NCI-H2107 treated with DMSO at 0.1 percent for 48 hours (cell line): ENCODE measurements at regions not wholly inside any gene's neighbourhood (a gene's known extent, or its start where the extent isn't known, plus 50 kb on each side); places are given as distances from the start of the nearest gene placed in this dataset.

ENCODE experiments used
- DNase-seq: peaks from one replicate; lab custom pipeline; 2025; ENCODE audit not compliant: unreplicated experiment; lab: John Stamatoyannopoulos, UW

DNA sequence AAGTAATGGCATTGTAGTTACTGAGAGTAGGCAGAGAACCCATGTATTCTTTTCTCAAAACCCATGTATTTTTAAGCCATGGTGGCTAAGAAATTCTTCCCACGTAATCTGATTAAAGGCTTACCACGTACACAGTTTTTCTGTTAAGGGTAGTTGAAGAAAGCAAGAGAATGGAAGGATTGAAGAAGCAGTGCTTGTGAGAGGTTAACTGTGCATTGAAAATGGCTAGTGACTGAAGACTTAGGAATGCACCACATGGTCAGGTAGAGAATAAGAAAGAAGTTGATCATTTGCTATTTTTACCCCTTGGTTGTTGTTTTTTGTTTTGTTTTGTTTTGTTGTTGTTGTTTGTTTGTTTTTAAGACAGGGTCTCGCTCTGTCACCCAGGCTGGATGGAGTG, 178.9 kb upstream of the SNX7 start:
- no peak for DNase-seq

DNA sequence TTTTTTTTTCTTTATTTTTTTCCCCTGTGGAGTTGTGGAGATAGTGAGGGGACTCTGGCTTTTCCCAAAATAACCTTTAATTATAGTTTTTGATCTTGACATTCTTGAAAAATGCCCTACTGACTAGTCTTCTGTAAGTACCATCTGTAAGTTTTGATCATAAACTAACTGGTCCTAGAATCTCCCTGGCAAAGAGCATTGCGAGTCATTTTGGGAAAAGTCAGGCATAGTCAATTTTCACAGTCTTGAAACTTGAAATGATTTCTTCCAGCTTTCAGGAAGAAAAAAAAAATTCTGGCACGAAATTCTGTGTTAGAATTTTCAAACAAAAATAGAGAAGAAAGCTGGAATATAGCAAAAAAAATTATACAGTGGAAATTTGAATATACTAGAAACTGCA, 181.2 kb upstream of the SNX7 start:
- no peak for DNase-seq

DNA sequence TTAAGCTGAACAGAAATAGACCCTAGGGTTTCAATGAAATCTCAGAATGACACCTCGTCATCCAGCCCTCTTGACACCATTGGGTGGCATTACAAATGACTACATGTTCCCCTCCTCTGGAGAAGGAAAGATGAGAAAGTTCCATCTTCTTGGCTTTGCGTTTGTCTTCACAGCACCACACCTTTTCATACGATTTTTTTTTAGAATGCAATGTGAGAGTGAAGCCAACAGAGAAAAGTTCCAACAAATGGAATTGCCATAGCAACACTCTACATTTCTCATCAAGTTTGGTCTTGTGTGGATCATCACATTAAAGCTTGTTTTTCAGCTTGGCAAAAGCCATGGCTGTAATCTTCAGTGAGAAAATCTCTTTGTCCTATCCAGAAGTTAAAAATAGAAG, 183.4 kb upstream of the SNX7 start:
- no peak for DNase-seq

DNA sequence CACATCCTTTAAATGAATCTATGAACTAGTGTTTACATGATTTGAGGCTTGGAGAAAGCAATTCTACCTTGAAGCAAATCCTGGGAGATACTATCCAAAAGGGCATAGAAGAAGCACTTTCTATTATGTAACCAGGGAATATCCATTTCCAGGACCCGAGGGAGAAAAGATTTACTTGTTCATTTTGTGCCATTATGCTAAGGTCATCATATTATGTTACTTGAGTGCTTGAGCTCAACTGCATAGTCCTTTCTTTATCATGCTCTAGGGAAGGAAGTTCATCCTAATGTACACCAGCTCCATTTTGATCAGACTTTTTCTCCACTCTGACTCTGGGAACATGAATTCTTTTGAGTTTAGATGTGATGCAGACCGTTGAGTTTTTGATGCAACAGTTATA, 188.6 kb upstream of the SNX7 start:
- DNase-seq: no peak

DNA sequence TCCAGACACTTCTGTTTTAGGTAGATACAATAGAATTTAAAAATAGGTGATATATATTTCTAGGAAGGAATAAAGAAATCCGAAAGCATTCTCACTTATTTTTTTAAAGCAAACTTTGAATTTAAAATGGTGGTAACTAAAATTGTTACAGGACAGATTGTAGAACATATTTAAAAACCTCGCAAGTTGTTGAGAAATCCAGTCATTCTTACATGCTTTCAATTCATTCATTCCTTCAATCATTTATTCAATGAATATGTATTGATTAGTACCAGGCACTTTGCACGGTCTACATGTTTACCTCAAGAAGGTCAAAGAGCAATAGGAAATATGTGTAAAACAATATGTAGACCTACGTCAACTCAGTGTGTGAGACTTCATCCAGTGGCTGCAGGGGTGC, 189.9 kb upstream of the SNX7 start:
- DNase-seq: no peak

DNA sequence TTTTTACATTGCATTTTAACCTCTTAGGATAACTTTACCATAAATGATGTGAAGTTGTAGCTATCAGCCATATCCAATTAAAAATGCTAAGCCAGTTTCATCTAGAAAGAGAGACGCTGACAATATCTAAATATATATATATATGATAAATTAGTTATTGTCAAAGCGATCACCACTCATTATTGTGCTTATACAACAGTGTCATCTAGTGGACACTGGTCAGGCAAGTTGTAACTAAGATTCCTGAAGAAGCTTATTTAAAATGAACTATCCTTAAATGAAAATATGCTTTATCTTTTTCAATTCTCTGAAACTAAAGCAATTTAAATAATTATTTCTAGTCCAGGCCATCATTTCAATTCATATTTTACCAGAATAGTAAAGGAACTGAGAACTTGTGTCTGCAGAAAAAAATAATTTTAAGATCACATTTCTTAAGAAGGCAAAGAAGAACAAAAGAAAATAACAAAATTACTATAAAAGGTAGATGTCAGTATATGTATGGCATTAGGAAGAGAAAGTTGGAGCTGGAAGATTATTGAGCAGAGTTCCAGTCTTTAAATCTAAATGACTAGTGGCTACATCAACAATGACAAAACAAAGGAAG, 193.3 kb upstream of the SNX7 start:
- peak; percentile 43 for DNase-seq

DNA sequence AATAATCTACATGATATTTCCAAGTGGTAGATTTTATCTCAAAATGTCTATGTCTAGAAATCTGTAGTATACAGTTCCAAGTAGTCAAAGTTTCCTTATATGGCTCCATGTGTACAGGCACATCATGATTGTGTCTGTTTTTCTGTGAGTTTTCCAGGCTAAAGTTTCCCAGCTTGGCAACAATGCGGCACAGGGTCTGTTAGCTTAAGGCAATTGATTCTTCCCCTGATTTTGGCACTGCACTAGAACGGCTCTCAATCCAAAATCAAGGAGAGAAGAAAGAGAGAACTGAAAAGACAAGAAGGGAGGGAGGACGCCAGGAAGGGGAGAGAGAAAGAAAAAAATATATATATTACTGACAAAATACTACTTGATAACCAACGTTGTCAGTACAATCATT, 193.9 kb upstream of the SNX7 start:
- no peak for DNase-seq

DNA sequence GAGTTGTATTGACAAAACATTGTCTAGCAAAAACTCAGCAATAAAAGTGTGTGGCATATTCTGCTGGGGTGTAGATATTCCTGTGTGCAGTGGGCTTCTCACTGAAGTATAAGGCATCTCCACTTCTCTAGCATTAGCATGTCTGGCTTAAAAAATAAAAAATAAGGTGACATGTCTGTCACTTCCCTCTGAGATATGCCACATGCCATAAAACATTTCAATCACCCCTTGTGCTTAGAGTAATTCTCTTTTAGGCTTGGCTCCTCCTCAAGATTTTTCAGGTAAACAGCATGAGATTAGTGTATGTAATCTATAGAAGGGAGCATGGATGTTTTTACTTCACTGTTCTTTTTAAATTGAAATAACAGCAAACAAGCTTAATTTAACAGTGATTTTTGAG, 194.4 kb upstream of the SNX7 start:
- no peak for DNase-seq

DNA sequence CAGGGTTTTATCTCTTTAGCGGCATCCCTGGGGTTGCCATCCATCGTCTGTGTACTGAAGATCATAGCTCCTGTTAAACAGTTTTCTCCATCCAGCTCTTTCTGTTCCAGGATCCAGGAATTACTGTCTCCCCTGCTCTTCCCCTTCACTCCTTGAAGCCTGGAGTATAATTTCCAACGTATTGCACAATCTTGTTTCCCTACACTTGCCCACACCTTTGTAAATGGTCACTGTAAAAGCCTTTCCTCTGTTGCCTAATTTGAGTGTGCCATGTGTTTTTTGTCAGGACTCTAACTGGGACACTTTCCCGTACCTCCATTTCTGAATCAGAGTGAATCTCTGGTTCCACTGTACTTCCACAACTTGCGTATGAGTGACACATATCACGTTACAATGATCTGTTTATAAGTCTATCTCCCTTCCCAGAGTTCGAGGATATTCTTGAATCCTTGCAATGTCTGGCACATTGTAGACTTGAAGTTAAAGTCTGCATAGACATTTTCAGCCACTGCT, 199.6 kb upstream of the SNX7 start:
- no peak for DNase-seq

DNA sequence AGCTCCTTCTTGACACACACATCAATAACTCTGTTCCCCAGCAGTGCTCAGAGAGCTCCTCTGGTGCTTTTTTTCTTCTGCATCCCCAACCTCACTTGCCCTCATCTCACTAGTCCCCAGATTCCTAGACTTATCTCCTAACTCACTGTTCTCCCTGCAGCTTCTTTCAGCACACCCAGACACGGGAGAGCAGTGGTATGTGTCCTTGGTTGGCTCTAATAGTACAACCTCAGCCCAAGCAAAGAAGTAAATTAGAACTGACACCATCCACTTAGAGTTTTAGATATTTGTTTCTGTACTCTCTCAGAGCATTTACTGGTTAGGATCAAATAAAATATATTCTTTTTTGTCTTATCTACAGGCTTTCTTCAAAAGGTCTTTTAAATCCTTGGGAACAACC, 201.4 kb upstream of the SNX7 start:
- no peak for DNase-seq

DNA sequence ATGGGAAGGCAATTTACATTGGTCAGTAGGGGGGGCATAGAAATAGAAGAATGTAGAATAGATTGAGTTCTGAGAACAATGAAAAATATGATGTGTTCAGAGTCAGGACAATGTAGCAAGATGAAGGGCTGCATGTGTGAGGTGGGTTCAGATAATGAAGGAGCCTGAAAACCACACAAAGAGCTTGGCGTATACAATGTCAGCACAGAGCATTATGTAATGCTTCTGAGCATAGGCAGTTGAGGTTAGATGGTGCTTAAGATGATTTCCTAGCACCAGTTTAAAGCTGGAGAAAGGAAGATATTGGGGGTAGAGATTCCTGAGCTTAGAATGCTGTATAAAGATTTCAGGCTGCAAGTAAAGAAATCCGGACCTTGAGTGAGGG, 202.0 kb upstream of the SNX7 start:
- no peak for DNase-seq

DNA sequence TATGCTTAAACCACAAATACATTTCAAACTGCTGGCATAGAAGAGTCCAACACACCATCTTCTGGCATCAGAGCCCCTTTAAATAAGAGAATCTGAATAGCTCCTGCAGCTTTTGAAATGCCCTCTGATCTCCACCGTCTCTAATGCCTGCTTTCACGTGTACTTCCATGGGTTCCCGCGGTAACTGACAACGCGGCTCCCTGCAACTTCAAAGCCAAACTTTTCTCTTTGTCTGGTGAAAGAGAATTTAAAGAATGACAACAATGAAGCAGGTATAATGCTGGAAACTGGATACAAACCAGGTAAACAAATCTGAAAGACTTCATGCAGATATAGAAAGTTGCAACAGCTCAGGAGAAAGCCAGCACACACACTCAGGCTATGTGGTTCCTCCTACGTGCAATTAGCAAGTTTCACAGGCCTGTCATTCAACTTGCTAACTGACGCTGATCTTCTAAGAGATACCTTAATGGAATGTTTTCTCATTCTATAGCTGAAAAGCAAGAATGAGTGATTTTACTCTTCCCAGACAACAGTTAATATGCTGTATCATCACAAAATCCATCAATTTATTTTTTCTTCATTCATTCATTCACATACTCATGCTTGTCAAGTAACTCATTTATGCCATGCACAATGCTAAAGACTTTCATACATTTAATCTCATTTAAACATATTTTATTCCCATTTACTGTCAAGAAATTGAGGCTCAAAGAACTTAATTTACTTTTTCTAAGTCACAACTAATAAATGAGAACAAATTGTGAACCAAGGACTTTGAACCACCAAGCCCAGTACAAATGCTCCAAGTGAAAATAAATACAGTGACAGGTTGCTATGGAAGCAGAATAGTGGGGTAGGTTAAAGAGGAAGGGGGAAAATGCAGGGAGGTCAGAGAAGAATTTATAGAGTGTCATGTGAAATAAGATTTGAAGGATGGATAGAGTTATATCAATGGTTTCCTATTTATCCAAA, 202.7 kb upstream of the SNX7 start:
- DNase-seq: no peak

DNA sequence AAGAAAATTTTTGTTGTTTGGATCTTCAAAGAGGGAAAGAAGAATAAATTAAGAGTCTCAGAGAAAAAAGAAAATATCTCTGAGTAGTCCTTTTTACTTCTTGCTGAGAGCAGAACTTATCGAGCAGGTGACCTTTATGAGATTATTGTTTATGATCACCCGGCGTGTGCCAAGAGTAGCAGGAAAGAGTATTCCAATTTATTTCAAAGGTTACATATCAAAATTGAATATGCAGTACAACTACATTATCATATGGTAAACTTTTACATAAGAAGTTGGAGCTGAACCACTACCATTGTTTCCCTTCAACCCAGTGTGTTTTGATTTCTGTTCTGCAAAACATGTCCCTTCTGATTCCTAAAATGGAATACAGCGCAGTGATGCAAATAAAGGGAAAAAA, 204.3 kb upstream of the SNX7 start:
- no peak for DNase-seq

DNA sequence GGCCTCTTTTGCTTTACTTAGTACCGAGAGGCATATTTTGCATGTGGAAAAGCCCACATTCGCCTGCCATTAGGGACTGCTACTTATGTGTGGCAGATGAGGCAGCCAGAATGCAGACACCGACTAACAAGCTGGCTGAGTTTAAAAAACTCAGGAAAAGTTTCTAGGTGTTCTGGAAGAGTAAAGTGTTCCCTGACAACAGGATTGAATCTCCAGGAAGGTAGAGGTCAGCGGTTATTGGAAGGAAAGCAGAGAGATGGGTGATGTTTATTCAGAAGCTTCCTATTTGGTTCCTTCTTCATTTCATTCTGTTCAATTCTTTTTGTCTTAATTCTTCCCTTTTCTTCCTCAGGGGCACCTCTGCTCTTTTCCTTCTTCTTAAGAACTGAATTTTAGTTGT, 206.9 kb upstream of the SNX7 start:
- no peak for DNase-seq

DNA sequence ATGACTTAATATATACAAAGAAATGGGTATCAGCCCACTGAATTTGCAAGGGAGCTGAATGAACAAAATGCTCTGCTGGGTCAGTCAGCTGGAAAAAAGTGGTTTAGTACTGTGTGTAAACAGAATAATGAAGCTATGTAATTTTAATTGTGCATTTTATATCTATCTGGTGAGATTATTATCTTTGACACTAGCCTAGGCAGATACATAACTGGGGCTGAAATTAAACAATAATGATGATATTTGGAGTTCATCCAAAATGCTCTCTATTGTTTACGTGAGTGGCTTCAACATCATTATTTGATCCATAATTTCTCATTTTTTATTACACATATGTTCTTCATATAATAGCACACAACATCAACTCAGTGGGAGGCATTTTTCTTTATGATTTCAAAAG, 208.5 kb upstream of the SNX7 start:
- no peak for DNase-seq

DNA sequence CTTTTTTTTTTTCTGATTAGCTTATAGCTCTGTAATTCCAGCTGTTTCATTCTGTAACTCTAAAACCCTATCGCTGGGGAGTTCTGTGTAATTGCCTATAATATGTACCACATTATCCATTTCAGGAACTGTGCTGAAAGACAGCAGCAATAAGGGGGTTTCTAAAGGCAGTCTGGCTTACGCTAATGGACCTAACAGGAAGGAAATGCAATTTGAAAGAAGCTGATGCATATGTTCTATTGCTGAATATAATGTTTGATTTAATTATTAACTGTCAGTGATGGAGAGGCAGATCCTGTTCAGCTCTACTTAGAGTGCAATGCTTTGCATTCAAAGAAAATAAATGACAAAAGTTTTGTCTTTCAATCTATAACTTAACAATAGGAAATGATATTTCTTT, 209.4 kb upstream of the SNX7 start:
- no peak for DNase-seq

DNA sequence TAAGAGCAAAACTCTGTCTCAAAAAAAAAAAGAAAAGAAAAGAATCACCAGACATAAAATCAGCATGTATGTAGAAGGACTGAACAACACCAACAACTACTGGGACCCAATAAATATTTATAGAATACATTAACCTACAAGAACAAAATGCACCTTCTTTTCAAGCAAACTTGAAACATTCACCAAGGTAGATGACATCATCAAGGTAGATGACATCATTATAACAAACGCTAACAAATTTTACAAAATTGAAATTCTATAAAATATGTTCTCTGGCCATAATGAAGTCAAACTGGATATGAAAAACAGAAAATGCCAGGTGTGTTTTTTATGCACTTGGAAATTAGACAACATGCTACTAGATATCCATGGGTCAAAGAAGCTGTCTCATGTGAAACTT, 220.2 kb upstream of the SNX7 start:
- DNase-seq: no peak

DNA sequence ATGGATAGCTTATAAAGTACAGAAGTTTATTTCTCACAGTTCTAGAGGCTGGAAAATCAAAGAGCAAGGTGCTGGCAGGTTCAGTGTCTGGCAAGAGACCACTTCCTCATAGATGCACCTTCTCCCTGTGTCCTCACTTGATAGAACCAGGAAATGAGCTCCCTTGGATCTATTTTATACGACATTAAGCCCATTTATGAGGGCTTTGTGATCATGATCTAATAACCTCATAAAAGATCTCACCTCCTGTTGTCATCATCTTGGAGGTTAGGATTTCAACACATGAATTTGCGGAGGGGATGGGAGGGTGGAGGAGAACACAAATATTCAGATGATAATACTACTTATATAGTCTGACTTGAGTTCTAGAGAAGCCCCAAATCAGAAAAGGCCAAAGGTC, 222.1 kb upstream of the SNX7 start:
- DNase-seq: no peak

DNA sequence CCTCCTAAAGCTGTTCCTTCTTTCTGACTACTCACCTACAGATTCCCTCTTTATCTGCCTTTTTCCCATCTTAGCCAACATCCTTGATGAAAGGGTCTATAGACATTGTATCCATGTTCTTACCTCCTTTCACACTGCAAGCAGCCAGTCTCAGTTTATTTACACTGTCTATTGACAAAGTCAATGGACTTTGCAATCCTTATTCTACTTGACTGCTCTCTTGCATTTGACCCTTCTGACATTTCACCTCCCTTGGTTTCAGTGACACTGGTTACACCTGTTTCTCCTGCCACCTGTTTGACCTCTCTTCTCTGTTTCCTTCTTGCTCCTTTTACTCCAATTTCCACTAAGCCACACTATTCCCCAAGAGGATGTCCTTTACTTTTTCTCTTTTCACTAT, 224.0 kb upstream of the SNX7 start:
- no peak for DNase-seq

DNA sequence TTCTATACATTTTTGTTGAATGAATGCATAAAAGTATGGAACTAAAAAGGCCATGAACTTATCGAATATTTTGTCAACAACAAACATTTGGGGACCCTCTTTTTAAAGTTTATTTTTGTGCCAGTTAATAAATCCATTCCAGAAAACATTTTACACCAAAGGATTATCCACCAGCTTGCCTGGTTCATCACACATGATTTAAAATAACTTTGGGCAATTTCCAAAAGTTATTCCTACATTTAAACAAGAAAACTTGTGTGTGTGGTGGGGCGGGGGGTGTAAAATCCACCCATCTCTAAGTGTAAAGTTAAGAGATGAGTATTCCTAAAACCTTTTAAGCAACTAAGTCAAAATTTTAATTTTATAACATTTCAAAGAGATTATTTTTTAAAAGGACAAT, 224.5 kb upstream of the SNX7 start:
- DNase-seq: no peak

DNA sequence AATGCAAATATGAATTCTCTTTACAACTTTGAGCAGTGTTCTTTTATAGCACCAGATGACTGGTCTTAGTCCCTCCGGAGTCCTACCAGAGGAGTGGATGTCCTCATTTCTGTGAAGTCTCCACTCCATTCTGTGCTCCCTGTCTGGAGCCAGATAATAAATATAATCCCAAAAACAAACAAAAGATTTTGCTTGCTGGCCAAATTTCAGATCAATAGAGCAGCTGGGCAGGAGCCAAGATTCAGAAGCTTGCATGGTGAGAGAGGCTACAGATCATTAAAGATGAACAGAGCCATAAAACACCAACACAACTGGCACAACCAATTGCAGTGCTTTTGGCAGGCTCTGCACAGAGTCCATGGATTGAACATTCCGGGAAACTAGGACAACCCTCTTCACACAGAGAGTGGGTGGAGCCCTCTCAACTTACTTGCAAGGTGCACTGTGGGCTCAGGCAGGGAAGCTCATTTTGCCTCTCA, 231.5 kb upstream of the SNX7 start:
- peak; percentile 87 for DNase-seq

DNA sequence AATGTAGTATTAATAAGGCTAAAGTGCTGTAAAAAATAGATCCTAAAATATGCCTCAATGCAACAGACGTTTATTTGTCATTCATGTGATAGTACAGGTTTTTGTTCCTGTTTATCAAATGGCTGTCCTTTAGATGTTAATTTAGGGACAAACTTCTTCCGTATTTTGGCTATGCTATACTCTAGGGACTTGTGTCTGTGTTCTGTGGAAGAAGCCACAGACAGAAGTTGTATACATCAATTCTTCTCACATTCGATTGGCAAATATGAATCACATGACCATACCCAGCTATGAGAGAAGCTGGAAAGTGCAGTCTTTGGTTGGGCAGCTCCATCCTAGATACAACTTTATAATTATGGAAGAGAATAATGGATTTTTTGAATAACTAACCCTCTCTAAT, 232.7 kb upstream of the SNX7 start:
- no peak for DNase-seq
